H9 (cell line): ENCODE measurements at regions not wholly inside any gene's neighbourhood (a gene's known extent, or its start where the extent isn't known, plus 50 kb on each side); places are given as distances from the start of the nearest gene placed in this dataset.

Source experiments
- DNase-seq: peaks from one replicate; pipeline ENCODE4 v3.0.0-alpha.2; 2017
- H2AFZ ChIP-seq: one replicate; pipeline ENCODE4 v1.6.1; 2013; ENCODE audit warnings: mild to moderate bottlenecking, low read length, control low read depth, moderate library complexity
- H2AK5ac ChIP-seq: 2 replicates; pipeline ENCODE4 v1.6.1; 2013; ENCODE audit warnings: low read length, control low read depth, mixed read lengths; ENCODE audit not compliant: insufficient read length
- H2BK120ac ChIP-seq: one replicate; pipeline ENCODE4 v1.6.1; 2013; ENCODE audit warnings: low read depth, mild to moderate bottlenecking, low read length, control low read depth, inconsistent platforms; ENCODE audit not compliant: poor library complexity, severe bottlenecking
- H2BK12ac ChIP-seq: 2 replicates; pipeline ENCODE4 v1.6.1; 2013; ENCODE audit warnings: low read length, control low read depth, mixed read lengths, low read depth; ENCODE audit not compliant: insufficient read length
- H2BK15ac ChIP-seq: 2 replicates; pipeline ENCODE4 v1.6.1; 2013; ENCODE audit warnings: low read depth, low read length, control low read depth
- H2BK20ac ChIP-seq: one replicate; pipeline ENCODE4 v1.6.1; 2013; ENCODE audit warnings: low read depth, mild to moderate bottlenecking, low read length, control low read depth, inconsistent platforms; ENCODE audit not compliant: poor library complexity, severe bottlenecking
- H2BK5ac ChIP-seq: 2 replicates; pipeline ENCODE4 v1.6.1; 2013; ENCODE audit warnings: low read length, control low read depth, mixed read lengths; ENCODE audit not compliant: insufficient read length
- H3K14ac ChIP-seq: 2 replicates; pipeline ENCODE4 v1.6.1; 2013; ENCODE audit warnings: low read length, control low read depth; ENCODE audit not compliant: insufficient read depth
- H3K18ac ChIP-seq: 2 replicates; pipeline ENCODE4 v1.6.1; 2013; ENCODE audit warnings: low read depth, mild to moderate bottlenecking, mixed read lengths, low read length, control low read depth; ENCODE audit not compliant: insufficient read length
- H3K23ac ChIP-seq: 2 replicates; pipeline ENCODE4 v1.6.1; 2013; ENCODE audit warnings: low read length, control low read depth, mixed read lengths, low read depth; ENCODE audit not compliant: insufficient read length
- H3K23me2 ChIP-seq: 2 replicates; pipeline ENCODE4 v1.6.1; 2013; ENCODE audit warnings: low read depth, mild to moderate bottlenecking, mixed read lengths, low read length, control low read depth; ENCODE audit not compliant: insufficient read length, poor library complexity, severe bottlenecking
- H3K27ac ChIP-seq: 2 replicates; pipeline ENCODE4 v1.5.1; 2013; ENCODE audit warnings: low read length, control low read depth, mixed read lengths, low read depth; ENCODE audit not compliant: insufficient read length
- H3K27me3 ChIP-seq: 2 replicates; pipeline ENCODE4 v1.6.1; 2013; ENCODE audit warnings: low read length, control low read depth, inconsistent platforms; ENCODE audit not compliant: insufficient read depth
- H3K4ac ChIP-seq: 2 replicates; pipeline ENCODE4 v1.6.1; 2013; ENCODE audit warnings: low read depth, mild to moderate bottlenecking, control low read depth, inconsistent platforms, low read length, moderate library complexity
- H3K4me1 ChIP-seq: 2 replicates; pipeline ENCODE4 v1.6.1; 2013; ENCODE audit warnings: low read length, control low read depth, inconsistent platforms; ENCODE audit not compliant: insufficient read depth
- H3K4me2 ChIP-seq: 2 replicates; pipeline ENCODE4 v1.6.1; 2013; ENCODE audit warnings: low read length, control low read depth, mixed read lengths; ENCODE audit not compliant: insufficient read length, insufficient read depth
- H3K56ac ChIP-seq: 2 replicates; pipeline ENCODE4 v1.6.1; 2013; ENCODE audit warnings: low read depth, mild to moderate bottlenecking, mixed read lengths, low read length, control low read depth; ENCODE audit not compliant: insufficient read length
- H3K79me1 ChIP-seq: 2 replicates; pipeline ENCODE4 v1.6.1; 2013; ENCODE audit warnings: low read depth, mild to moderate bottlenecking, moderate library complexity, low read length, control low read depth, inconsistent platforms; ENCODE audit not compliant: insufficient read depth, poor library complexity, severe bottlenecking
- H3K79me2 ChIP-seq: 2 replicates; pipeline ENCODE4 v1.6.1; 2013; ENCODE audit warnings: low read length, control low read depth, inconsistent platforms; ENCODE audit not compliant: insufficient read depth
- H3K9ac ChIP-seq: 2 replicates; pipeline ENCODE4 v1.6.1; 2013; ENCODE audit warnings: low read length, control low read depth, mixed read lengths; ENCODE audit not compliant: insufficient read length; ENCODE audit errors: extremely low read depth
- H3K9me3 ChIP-seq: one replicate; pipeline ENCODE4 v1.6.1; 2013; ENCODE audit warnings: low read depth, low read length, inconsistent platforms; ENCODE audit not compliant: control insufficient read depth
- H3T11ph ChIP-seq: one replicate; pipeline ENCODE4 v1.6.1; 2013; ENCODE audit warnings: mild to moderate bottlenecking, low read length, control low read depth, inconsistent platforms
- H4K20me1 ChIP-seq: one replicate; pipeline ENCODE4 v1.6.1; 2013; ENCODE audit not compliant: control insufficient read depth, insufficient read length, insufficient read depth
- H4K5ac ChIP-seq: 2 replicates; pipeline ENCODE4 v1.6.1; 2013; ENCODE audit warnings: low read depth, mild to moderate bottlenecking, mixed read lengths, low read length, control low read depth; ENCODE audit not compliant: insufficient read length
- H4K8ac ChIP-seq: replicated peaks from 2 replicates; pipeline ENCODE4 v1.6.1; 2013; ENCODE audit warnings: low read length, control low read depth, mixed read lengths, low read depth; ENCODE audit not compliant: insufficient read length
- H4K91ac ChIP-seq: 2 replicates; pipeline ENCODE4 v1.6.1; 2013; ENCODE audit warnings: low read depth, mild to moderate bottlenecking, moderate library complexity, mixed read lengths, low read length, control low read depth; ENCODE audit not compliant: insufficient read length
- H3K27ac Mint-ChIP-seq, 3 experiments: 2 replicates in 2 of 3; 3 replicates in 1 of 3; pipeline ENCODE4 v1.8.0; 2020 to 2021; ENCODE audit warnings: mixed read lengths in 3 of 3, mild to moderate bottlenecking in 1 of 3, moderate library complexity in 1 of 3
- H3K27me3 Mint-ChIP-seq: 2 replicates; pipeline ENCODE4 v1.8.0; 2021; ENCODE audit warnings: low read depth, mild to moderate bottlenecking, moderate library complexity, mixed read lengths
- H3K36me3 Mint-ChIP-seq, 3 experiments: 2 replicates in 2 of 3; 3 replicates in 1 of 3; pipeline ENCODE4 v1.8.0; 2020 to 2021; ENCODE audit warnings: low read depth in 3 of 3, mixed read lengths in 3 of 3; ENCODE audit not compliant: insufficient read depth in 1 of 3
- H3K4me1 Mint-ChIP-seq, 2 experiments: 2 replicates each; pipeline ENCODE4 v1.8.0; 2020; ENCODE audit warnings: mixed read lengths in 2 of 2
- H3K4me3 Mint-ChIP-seq, 2 experiments: 2 replicates in 1 of 2; 3 replicates in 1 of 2; pipeline ENCODE4 v1.8.0; 2020 to 2021; ENCODE audit warnings: mild to moderate bottlenecking in 2 of 2, mixed read lengths in 2 of 2, moderate library complexity in 1 of 2
- H3K9me3 Mint-ChIP-seq, 2 experiments: 2 replicates in 1 of 2; 3 replicates in 1 of 2; pipeline ENCODE4 v1.8.0; 2020; ENCODE audit warnings: mild to moderate bottlenecking in 2 of 2, mixed read lengths in 2 of 2, moderate library complexity in 1 of 2
- WGBS: extraction: QIAGEN DNeasy Blood & Tissue Kit; methylation state at CpG from one replicate; pipeline ENCODE4 v1.1.7; 2013; ENCODE audit warnings: missing lambda C conversion rate, low lambda C conversion rate, mixed read lengths; ENCODE audit not compliant: insufficient read length; ENCODE audit errors: extremely low coverage; 5-methylcytosine and 5-hydroxymethylcytosine counted together
- TF ChIP-seq, protein P1 (sequence below): fragments of 200-600 bp; sonication (generic); conservative IDR thresholded peaks from 3 replicates; pipeline ENCODE4 v1.8.0; 2021; ENCODE audit warnings: antibody characterized with exemption, mild to moderate bottlenecking

GRCh38 chr6:68544450-68544849, 90.6 kb upstream of the ADGRB3 start:
- H4K8ac ChIP-seq, result no peak overlapping the region
- H3K27ac ChIP-seq, result no peak overlapping the region
- H2BK5ac ChIP-seq, result no peak overlapping the region
- H3K14ac ChIP-seq, result no peak overlapping the region
- H2BK20ac ChIP-seq, result no peak overlapping the region
- H4K20me1 ChIP-seq, result no peaks in the 10 kb centered on the region
- H3K9ac ChIP-seq, result no peak overlapping the region
- no peaks in the 10 kb centered on the region for H3K23me2 ChIP-seq
- no peak overlapping the region for H2BK120ac ChIP-seq
- H4K91ac ChIP-seq, result no peak overlapping the region
- Mint-ChIP-seq H3K4me3 (no peak overlapping the region), H3K36me3 (peaks cover 2 to 6% (median 4%) of the 10 kb centered on the region in 3 experiments; a peak in 6 of 7 replicates), H3K4me1 (no peaks in the 10 kb centered on the region), H3K9me3 (peaks cover 5 to 19% of the 10 kb centered on the region in 2 experiments; a peak in 3 of 5 replicates), H3K27me3 (no peaks in the 10 kb centered on the region; the same call in 1 of the 2 replicates), H3K27ac (no peak overlapping the region)
- H2AFZ ChIP-seq, result no peak overlapping the region
- no peaks in the 10 kb centered on the region for H3K27me3 ChIP-seq
- no peaks in the 10 kb centered on the region for H3K79me2 ChIP-seq
- no peak for DNase-seq
- H3T11ph ChIP-seq, result no peak overlapping the region
- TF ChIP-seq, protein P1, sequence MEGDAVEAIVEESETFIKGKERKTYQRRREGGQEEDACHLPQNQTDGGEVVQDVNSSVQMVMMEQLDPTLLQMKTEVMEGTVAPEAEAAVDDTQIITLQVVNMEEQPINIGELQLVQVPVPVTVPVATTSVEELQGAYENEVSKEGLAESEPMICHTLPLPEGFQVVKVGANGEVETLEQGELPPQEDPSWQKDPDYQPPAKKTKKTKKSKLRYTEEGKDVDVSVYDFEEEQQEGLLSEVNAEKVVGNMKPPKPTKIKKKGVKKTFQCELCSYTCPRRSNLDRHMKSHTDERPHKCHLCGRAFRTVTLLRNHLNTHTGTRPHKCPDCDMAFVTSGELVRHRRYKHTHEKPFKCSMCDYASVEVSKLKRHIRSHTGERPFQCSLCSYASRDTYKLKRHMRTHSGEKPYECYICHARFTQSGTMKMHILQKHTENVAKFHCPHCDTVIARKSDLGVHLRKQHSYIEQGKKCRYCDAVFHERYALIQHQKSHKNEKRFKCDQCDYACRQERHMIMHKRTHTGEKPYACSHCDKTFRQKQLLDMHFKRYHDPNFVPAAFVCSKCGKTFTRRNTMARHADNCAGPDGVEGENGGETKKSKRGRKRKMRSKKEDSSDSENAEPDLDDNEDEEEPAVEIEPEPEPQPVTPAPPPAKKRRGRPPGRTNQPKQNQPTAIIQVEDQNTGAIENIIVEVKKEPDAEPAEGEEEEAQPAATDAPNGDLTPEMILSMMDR, result no peak
- no peak overlapping the region for H3K56ac ChIP-seq
- no peak overlapping the region for H2AK5ac ChIP-seq
- no CpG with 5 or more reads among the region's 3 CpGs for WGBS
- no peak overlapping the region for H2BK12ac ChIP-seq
- no peak overlapping the region for H4K5ac ChIP-seq
- H3K18ac ChIP-seq, result no peak overlapping the region
- H3K4ac ChIP-seq, result no peak overlapping the region
- peaks cover 7% of the 10 kb centered on the region for H3K9me3 ChIP-seq
- no peak overlapping the region for H3K23ac ChIP-seq
- H3K4me2 ChIP-seq, result no peak overlapping the region
- no peak overlapping the region for H2BK15ac ChIP-seq
- no peaks in the 10 kb centered on the region for H3K4me1 ChIP-seq
- H3K79me1 ChIP-seq, result no peaks in the 10 kb centered on the region
